ENCODE measurements at regions not wholly inside any gene's neighbourhood (a gene's known extent, or its start where the extent isn't known, plus 50 kb on each side); places are given as distances from the start of the nearest gene placed in this dataset.

DNA sequence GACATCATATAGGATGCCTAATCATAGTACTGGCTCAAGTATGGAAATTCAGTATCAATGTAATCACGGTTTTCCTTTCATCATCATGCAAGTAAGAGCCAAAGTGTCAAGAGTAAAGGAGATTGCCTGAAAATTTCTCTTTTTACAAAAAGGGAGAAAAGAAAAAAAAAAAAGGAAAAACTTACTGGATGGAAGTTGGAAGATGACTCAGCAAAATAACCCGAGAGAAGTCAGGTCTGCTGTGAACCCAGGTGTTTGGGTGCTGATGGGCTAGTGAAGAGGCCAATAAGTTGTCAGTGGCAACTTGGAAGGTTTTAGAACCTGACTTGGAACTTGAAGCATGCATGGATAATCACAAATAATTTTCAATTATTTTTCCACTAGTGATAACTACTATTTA lies 441.9 kb upstream of the SLC14A2 start:
- TF ChIP-seq CTCF (conservative IDR thresholded peaks at IDR 0.05), result no peak
- no peak for TF ChIP-seq ZFX (IDR thresholded peaks at IDR 0.05)

Data from C4-2B (cell line).